HG03342 (cell line): ENCODE measurements at regions not wholly inside any gene's neighbourhood (a gene's known extent, or its start where the extent isn't known, plus 50 kb on each side); places are given as distances from the start of the nearest gene placed in this dataset.
"Not testable (repeated sequence)": the region's sequence is repeated elsewhere in the genome, so short reads cannot be mapped to it uniquely, and the experiment has no call there.

Experiments used
- ATAC-seq: cut with Tn5 transposase; IDR thresholded peaks from one replicate; pipeline ENCODE4 v1.9.1; 2021; ENCODE audit warnings: mild to moderate bottlenecking, moderate library complexity; ENCODE audit not compliant: unreplicated experiment

DNA sequence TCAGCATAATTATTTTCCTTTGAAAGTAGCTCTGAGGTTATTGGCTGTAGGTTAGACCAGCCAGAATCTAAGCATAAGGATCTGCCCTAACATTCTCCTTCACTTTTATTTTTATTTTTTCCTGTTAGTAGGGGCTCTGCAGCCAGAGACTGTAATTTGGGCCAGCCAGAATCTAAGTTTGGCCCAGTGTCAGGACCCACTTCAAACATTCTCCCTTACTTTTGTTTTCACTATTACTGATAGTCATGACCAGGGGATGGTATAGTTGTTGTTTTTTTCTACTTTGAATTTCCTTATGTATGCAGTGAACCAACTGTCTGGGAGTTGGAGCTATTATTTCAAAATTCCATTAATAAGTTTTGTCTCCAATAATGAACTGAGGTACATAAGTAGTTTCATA is 121.0 kb upstream of the MBNL1 start:
- no peak for ATAC-seq

DNA sequence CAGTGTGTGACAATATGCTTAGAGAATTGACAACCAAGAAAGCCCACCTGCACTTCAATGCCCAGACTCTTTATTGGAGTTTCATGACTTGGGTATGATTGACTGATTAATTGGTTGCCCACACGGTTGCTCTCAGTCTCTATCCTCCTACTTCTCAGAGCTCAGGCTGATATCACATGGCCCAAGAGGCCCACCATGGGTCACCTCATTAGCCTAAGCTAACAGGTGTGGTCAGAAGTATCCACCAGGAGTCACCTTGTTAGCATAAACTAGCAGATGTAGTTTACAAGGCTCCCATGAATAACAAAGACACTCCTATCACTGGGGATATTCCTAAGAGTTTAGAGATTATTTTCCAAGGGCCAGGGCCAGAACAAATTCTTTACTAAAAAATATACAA is 120.2 kb upstream of the MBNL1 start:
- ATAC-seq = no peak

DNA sequence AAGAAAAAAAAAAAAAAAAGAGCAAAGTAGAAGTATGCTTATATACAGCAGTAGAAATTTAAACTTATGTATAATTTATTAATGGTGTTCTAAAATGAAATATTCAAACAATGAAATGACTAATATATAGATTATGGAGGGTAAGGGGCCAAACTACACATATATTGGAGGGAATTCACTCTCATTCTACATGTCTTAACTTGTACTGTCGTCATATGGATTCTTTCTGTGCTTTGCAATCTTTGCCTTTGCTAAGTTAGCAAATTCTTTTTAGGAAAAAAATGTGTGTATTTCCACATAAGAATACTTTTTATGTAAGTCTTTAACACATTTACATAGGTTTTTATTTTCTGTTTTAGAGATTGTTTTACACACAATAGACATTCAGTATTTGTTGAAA is 118.9 kb upstream of the MBNL1 start:
- no peak for ATAC-seq

DNA sequence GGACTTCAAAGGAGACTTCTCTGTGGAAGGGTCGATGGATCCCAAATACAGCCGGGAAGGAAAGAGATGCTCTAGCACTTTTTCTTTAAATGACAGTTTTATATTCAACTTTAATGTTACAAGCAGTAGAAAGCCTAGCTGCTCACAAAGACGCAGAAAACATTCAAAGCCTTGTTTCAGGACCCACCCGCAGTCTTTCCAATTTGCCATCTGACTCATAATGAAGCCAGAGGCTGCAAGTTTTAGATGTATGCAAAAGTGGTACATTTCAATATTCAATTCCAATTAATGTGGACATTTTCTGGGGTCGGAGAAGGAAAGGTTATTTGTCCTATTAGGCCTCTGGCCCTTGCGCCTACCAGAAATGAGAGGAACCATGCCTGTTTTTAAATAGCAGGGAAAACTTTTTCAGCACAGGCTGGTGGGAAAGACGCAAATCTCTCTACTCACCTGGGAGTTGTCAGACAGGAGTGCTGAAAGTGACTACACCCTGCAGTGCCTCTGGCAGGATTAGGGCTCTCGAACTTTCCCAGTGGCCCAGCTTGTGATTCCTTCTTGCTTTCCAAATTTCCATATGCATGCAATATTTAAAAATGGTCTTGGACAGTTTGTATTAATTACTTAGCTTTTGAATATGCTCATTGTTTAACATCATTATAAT is 117.4 kb upstream of the MBNL1 start:
- ATAC-seq = no peak

DNA sequence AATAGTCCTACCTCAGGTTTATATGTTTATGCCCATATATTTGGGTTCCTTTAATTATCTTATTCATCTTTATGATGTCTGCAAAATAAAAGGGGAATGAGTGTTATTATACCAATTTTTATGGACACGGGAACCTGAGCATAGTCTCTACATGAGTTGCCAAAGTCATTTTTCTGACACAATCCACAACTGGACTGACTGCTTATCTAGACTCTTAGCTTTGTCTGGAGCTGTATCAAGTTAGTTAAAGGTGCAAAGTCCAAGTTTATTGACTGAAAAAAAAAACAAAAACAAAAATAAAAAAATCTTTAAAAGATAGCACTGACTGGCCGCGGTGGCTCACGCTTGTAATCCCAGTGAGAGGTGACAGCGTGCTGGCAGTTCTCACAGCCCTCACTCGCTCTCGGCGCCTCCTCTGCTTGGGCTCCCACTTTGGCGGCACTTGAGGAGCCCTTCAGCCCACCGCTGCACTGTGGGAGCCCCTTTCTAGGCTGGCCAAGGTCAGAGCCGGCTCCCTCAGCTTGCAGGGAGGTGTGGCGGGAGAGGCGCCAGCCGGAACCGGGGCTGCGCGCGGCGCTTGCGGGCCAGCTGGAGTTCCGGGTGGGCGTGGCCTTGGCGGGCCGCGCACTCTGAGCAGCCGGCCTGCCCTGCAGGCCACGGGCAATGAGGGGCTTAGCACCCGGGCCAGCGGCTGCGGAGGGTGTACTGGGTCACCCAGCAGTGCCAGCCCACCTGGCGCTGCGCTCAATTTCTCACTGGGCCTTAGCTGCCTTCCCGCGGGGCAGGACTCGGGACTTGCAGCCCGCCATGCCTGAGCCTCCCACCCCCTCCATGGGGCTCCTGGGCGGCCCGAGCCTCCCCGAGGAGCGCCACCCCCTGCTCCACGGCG is 116.6 kb upstream of the MBNL1 start:
- ATAC-seq = not testable (repeated sequence)

DNA sequence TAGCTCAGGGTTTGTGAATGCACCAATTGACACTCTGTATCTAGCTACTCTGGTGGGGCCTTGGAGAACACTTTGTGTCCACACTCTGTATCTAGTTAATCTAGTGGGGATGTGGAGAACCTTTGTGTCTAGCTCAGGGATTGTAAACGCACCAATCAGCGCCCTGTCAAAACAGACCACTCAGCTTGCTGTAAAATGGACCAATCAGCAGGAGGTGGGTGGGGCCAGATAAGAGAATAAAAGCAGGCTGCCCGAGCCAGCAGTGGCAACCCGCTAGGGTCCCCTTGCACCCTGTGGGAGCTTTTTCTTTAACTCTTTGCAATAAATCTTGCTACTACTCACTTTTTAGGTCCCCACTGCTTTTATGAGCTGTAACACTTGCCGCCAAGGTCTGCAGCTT is 115.6 kb upstream of the MBNL1 start:
- not testable (repeated sequence) for ATAC-seq

DNA sequence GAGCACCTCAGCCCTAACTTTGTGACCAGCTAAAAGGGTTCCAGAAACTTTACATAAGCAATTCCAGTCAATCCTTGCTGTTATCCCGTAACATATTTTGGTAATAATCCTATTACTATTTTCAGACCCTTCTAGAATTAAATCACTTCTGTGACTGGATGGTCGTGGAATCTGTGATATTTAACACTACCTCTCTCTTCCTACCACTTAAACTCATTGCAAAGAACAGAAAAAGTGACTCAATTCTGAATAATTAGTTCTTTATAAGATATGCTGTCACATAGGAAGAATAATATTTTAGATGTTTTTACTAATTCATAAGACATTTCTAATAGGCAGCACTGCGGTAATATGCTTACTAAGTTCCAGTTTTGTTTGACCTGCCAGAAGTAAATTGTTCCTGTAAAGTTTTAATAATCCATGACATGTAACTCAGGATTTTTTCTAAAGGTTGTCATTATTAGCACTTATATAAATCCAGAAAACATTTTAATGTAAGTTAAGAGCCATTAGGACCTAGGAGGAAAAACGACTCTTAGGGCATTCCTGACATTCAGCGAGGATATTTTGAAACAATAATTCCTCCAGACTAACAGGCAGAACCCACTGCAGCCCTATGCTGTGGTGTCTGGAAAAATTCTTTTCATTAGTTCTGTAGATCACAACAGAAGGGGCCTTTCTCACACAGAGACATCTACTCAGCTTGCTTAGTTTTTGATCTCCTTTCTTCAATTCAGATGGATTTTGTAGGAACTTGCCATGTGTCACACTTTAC is 113.3 kb upstream of the MBNL1 start:
- no peak for ATAC-seq

DNA sequence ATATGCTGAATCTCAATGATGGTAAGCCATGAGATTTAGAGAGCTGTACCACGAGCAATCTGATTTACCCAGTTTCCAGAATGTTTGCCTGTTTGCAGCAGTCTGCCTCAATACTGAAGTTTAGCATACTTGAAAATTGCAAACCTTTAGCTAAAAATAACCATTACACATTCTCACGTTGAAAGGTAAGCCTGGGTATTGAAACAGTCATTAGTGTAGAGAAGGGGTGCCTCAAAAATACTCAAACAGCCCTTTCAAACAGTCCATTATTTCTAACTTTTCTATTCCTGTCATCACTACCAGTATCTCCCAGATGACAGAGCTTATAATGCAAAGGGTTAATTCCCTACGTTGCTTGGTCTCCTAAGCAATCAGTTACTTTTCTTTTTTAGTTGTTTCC is 111.8 kb upstream of the MBNL1 start:
- no peak for ATAC-seq

DNA sequence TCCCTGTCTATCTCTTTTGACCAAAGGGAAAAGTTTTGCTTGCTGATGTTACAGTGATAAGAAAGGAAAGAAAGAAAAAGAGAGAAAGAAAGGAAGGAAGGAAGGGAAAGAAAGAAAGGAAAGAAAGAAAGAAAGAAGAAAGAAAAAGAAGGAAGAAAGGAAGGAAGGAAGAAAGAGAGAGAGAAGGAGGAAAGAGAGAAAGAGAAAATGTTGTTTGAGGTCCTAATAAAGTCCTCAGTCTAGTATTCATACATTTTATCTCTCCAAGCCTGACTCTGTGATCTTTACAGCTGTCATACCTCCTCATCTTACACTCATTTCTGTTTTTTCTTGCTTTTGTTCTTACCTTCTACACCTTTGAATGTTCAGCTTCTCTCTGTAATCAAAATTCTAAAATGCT is 111.4 kb upstream of the MBNL1 start:
- no peak for ATAC-seq

DNA sequence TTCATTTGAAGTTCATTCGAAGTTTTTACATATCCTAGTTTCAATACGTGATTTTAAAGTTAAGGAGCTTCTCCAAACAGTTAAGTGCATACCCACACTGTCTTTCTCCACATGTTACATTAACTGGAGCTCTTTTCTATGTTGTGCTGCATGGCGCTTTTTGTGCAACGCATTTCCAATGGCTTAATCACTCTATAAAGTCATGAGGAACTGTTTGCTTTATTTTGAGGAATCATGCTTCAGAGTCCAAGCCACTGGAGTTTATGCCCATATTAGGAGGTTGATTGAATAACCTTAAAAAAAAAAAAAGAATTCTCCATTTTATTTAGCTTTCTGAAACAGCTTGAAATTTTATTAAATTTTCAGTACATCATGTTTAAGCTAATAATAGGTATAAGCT is 109.4 kb upstream of the MBNL1 start:
- no peak for ATAC-seq

DNA sequence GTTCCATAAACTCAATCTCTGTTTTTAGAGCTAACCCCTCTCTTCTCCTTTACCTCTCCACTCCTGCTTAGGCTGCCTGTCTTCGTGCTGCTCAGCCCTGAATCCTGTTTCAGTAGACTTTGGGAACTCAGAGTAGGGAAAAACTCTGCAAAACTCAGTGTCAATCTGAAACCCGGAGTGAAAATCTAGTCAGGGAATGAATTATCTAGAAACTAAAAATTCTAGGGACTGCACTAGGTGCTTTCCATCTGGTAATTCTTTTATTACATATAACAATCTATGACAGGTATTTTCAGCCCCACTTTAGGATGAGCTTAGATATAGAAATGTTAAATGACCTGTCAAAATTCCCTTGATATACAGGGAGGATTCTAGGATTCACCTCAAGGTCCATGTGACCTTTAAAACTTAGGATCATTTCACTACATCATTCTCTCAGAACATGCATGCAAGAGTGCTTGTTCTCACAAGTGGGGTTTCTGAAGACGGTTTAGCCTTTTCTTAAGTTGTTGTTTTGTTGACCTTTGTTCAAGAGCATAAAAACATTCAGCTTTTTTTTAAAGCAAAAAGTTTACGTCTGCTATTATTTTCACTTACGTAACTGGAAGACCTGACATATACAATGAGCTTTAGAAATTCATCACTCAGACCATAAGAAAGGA is 108.2 kb upstream of the MBNL1 start:
- no peak for ATAC-seq

DNA sequence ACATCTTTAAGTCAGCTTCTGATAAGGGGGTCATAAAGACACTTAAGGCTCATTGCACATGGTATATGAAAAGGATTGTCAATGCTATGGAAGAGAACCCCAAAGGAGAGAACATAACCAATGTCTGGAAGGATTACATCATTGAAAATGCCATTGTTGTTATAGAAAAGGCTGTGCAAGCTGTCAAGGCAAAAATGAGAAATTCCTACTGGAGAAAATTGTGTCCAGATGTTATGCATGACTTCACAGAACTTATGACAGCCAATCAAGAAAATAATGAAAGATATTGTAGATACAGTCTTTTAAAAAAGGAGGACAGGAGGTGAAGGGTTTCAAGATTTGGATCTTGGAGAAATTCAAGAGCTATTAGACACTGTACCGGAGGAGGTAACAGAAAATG is 96.3 kb upstream of the MBNL1 start:
- no peak for ATAC-seq

DNA sequence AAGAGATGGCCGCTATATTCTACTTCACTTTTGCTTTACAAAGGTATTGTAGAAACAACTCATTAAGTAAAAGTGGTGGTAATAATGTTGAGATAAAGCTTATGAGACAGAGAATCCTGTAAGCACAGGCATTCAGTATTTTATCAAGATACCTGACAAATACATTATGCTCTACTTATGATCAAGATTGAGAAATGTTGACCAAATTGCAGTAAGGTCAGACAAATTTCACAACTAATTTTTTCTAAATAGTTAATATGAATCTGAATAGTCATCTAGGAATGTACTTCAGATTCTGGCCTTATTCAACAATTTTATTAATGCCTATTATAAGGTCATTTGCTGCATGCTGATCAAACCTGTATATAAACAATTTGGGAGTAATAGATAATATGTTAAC is 95.1 kb upstream of the MBNL1 start:
- ATAC-seq = no peak

DNA sequence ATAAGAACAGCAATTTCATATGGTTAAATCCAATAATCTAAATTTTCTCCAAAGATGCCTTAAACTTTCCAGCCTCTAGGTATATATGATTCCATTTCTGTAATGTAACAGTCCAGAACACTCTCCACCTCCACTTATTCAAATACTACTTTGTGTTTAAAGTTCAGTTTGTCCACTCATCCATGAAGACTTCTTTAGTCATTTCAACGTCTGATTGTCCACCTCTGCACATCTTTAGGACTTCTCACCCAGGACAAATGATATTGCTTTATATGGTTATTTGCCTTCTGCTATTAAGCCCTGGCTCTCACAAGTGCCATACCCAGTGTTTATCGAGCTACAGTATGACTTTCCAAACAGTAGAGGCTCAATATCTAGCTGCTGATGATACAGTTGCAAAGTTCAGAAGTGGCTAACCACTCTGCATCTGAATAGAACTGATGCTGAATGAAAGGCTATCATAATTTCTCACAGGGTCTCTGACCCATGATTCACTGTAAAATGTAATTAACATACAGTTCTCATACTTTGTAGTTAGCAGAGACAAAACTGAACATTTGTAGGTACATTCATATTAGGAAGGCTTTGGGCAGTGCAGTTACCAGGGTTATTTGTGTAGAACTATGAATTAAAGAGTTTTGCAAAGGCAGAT is 93.7 kb upstream of the MBNL1 start:
- ATAC-seq = no peak

DNA sequence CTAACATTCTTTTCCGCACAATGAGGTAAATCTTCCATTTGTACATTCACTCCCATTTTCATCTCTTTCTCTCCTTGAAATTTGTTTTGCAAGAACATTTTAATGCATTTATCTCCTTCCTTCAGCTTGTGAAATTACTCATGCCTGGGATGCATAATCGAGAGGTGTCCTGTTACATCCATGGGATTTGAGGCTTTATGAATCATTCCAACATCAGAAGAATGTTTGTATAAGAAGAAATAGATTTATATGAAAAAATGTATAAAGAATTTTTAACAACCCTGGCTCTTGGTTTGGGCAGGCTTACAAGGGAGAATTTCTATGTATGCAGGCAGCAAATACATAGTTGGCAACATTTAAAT is 93.2 kb upstream of the MBNL1 start:
- ATAC-seq = no peak

DNA sequence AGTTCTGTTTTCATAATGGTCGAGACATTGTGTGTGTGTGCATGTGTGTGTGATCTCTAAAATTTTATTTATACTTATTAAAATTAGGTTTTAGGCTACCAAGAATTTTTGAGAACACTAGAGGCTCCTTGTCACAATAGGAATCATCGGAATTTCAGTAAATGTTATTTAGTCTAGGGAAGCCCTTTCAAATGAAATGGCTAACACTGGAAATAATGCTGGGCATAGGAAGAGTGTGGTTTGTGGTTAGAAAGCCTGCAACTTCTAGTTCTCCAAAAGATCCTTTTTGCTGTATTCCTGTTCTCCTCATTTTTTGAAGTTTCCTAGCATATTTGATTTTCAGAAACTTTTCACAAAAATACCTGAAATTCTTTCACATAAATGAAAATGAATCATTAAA is 92.5 kb upstream of the MBNL1 start:
- ATAC-seq = no peak

DNA sequence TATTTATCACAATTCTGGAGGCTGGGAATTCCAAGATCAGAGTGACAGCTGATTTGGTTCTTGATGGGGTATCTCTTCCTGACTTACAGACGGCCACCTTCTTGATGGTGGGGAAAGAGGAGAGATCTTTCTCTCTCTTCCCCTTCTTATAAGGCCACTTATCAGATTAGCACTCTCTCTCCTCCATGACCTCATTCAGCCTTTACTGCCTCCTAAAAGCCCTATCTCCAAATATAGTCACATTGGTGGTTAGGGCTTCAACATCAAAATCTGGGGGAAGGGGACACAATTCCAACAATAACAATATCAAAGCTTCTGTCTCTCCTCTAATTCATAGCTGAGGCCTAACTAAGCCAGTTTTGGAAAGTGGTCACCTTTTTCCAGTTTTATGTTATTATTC is 91.7 kb upstream of the MBNL1 start:
- no peak for ATAC-seq

DNA sequence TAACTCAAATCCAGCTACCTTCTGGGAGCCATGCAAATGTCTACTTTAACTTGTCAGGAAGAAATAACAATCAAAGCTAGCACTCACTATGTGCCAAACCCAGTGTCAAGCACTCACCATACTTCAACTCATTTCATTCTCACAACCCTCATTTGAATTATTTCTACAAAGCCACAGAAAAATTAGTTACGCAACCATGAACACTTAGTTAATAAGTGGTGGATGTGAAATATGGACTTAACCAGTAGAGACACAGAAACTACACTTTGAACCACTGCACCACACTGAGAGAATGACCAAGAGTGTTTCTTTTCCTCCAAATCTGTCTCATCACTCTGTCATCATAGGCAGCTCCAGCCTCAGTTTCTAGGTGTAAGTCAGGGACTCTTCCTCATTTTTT is 91.0 kb upstream of the MBNL1 start:
- ATAC-seq = peak; percentile 93

DNA sequence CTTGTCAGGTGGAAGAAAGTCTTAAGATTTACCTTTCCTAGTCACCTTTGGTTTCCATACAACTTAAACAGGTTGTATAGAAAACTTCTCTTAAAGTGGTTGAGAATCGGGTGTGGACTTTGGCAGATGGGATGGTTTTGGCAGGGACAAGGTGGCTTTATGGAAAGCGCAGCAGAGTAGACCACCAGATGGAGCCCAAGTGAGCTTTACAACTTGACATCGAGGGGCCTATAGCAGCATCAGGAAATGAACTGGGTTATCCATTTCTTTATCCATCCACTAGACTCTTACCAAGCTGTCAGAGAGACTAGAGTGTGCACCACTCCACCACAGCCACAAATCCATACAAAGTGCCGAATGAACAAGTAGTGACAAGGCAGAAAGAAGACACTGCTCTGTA is 85.3 kb upstream of the MBNL1 start:
- ATAC-seq = no peak

DNA sequence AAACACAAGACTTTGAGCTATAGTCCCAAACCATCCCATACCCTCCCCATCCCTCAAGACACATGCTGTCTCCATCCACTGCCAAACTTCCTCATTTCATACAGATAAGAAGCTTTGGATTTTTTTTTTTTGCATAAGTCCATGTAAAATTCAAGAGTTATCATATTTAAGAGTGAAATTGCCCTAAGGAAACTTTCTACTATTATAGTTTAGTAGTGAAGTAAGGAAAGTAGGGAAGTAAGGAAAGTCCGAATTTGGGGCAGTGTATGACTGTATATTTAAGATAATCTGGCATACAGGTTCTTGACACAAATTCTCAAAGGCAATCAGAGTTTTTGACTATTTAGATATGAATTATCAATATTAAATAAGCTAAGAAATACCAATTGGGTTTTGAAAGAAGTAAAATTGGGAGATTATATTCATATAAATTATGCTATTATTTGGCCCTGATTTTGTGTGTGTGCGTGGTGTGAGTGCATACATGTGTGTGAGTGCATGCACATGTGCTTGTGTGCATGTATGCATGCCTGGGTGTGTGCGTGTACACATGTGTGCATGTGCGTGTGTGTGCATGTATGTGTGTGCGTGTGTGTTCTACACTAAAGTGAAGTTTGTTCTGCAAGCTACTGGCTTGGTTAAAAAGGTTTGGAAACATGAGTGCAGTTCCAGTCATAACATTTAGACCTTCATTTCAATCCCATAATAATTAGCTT is 83.6 kb upstream of the MBNL1 start:
- ATAC-seq = no peak
